ENCODE measurements at regions not wholly inside any gene's neighbourhood (a gene's known extent, or its start where the extent isn't known, plus 50 kb on each side); places are given as distances from the start of the nearest gene placed in this dataset.

DNA sequence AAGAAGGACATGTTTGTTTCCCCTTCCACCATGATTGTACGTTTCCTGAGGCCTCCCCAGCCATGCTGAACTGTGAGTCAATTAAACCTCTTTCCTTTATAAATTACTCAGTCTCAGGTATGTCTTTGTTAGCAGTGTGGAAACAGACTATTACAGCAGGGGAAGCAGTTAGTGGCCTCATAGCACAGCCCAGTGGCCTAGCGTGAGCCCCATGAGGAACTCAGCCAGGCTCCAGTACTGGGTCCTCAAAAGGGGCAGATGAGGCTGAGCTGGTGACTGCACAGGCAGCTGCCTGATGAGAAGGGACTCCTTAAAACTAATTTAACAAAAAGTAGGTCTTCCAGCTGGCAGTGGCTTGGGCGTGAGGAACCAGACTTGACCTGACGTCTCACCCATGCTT lies 399.9 kb downstream of the CDH26 start:
- Histone ChIP-seq H3K27me3 (ENCODE audit: insufficient read depth in 3 of 3, low read length in 2 of 3) (no peaks in the 10 kb centered on the region), H3K36me3 (ENCODE audit: insufficient read depth in 1 of 2, low read depth in 1 of 2) (no peaks in the 10 kb centered on the region), H3K9me3 (no peaks in the 10 kb centered on the region), H3K4me3 (no peak overlapping the region), H3K27ac (no peak overlapping the region), H3K4me1 (no peaks in the 10 kb centered on the region)
- DNase-seq (no peak), ATAC-seq (no peak)
- TF ChIP-seq, protein P1, sequence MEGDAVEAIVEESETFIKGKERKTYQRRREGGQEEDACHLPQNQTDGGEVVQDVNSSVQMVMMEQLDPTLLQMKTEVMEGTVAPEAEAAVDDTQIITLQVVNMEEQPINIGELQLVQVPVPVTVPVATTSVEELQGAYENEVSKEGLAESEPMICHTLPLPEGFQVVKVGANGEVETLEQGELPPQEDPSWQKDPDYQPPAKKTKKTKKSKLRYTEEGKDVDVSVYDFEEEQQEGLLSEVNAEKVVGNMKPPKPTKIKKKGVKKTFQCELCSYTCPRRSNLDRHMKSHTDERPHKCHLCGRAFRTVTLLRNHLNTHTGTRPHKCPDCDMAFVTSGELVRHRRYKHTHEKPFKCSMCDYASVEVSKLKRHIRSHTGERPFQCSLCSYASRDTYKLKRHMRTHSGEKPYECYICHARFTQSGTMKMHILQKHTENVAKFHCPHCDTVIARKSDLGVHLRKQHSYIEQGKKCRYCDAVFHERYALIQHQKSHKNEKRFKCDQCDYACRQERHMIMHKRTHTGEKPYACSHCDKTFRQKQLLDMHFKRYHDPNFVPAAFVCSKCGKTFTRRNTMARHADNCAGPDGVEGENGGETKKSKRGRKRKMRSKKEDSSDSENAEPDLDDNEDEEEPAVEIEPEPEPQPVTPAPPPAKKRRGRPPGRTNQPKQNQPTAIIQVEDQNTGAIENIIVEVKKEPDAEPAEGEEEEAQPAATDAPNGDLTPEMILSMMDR (IDR thresholded peaks at IDR 0.05): no peak
- WGBS, 3 donors: 75 to 89% (median 82%) methylated on average over 4 of the region's 4 CpGs
- intact Hi-C loops (cut with DNase I): loop anchor here (10.0 kb wide), 2 partner anchors 57 to 143 kb away; no protein-coding TSS in a partner anchor

DNA sequence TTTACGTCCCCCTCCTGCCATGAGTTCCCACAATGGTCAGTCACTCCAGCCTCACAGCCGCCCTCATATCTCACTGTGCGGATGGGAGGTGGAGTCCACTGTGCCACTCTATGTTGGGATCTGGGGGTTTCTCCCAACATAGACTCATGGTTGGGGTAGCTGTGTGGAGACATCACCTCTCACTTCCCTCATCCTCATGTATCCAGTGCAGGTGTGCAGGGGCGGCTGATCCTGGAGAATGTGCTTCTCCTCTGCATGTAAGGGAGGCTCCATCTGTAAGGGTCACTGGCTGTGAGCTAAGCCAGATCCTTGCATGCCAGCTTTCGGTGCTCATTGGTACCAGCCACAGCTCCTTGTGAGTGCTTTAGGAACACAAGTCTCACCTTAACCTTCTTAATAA lies 400.8 kb downstream of the CDH26 start:
- DNase-seq: no peak
- no peaks in the 10 kb centered on the region for H3K4me1 ChIP-seq
- no peaks in the 10 kb centered on the region for H3K36me3 ChIP-seq (ENCODE audit: insufficient read depth in 1 of 2, low read depth in 1 of 2)
- no peak overlapping the region for H3K27ac ChIP-seq
- no peak overlapping the region for H3K4me3 ChIP-seq
- no peaks in the 10 kb centered on the region for H3K27me3 ChIP-seq (ENCODE audit: insufficient read depth in 3 of 3, low read length in 2 of 3)
- no peaks in the 10 kb centered on the region for H3K9me3 ChIP-seq
- ATAC-seq: no peak
- TF ChIP-seq, protein P1 (IDR thresholded peaks at IDR 0.05): no peak
- 96 to 98% (median 97%) methylated on average over 5 of the region's 5 CpGs for WGBS, 3 donors
- intact Hi-C loops (cut with DNase I): loop anchor here (10.0 kb wide), 2 partner anchors 56 to 144 kb away; no protein-coding TSS in a partner anchor

DNA sequence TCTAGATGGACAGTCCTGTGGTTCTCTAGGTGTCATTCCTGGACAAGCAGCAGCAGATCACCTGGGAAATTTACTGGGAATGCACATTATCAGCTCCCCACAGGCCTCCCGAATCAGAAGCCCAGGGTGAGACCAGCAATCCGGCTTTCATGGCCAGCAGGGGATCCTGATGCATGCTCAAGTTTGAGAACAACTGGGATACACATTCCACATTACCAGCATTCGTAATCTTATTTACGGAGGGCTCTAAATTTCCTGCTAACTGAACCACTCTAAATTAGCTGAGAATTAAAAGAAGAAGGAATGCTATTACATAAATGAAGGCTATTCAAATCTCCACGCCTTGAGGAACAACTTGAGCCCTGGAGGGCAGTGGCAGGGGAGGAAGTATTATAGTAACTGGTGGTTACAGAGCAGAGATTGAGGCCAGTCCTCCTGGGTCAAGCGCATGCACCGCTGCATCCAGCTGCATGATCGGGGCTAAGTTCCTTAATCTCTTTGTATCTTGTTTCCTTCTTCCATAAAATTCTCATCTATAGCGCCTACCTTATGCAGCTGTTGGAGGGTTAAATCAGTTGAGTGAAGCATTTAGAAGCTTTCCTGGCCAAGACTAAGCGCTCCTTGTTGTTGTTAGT lies 403.7 kb downstream of the CDH26 start:
- no peak for ATAC-seq
- Histone ChIP-seq H3K36me3 (ENCODE audit: insufficient read depth in 1 of 2, low read depth in 1 of 2) (no peaks in the 10 kb centered on the region), H3K27me3 (ENCODE audit: insufficient read depth in 3 of 3, low read length in 2 of 3) (no peaks in the 10 kb centered on the region), H3K27ac (no peak overlapping the region), H3K4me1 (no peaks in the 10 kb centered on the region), H3K4me3 (no peak overlapping the region), H3K9me3 (no peaks in the 10 kb centered on the region)
- intact Hi-C loops (cut with DNase I): no loop called here
- WGBS, 3 donors: 42 to 51% (median 49%) methylated on average over 10 of the region's 10 CpGs
- no peak for DNase-seq
- TF ChIP-seq, protein P1 (IDR thresholded peaks at IDR 0.05): no peak

DNA sequence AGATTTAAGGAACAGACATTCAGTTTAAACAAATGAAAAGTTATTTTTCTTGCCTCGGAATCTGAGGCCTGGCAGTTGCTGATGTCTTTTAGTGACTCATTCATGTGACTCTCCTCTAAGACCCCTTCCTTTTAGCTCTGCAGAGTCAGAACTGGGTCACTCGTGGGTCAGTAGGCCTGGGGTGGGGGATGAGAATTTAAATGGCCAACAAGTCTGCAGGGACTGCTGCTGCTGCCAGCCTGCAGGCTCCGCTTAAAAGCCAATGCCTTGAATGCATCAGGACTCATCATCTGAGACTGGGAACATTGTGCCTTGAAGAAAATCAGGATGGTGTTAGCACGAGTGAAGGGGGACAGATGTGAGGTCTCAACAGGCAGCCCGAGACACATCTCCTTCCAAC lies 404.3 kb downstream of the CDH26 start:
- TF ChIP-seq, protein P1 (IDR thresholded peaks at IDR 0.05): no peak
- Histone ChIP-seq H3K27me3 (ENCODE audit: insufficient read depth in 3 of 3, low read length in 2 of 3) (no peaks in the 10 kb centered on the region), H3K9me3 (no peaks in the 10 kb centered on the region), H3K4me1 (no peaks in the 10 kb centered on the region), H3K36me3 (ENCODE audit: insufficient read depth in 1 of 2, low read depth in 1 of 2) (no peaks in the 10 kb centered on the region), H3K4me3 (no peak overlapping the region), H3K27ac (no peak overlapping the region)
- 40 to 54% (median 52%) methylated on average over 5 of the region's 5 CpGs for WGBS, 3 donors
- ATAC-seq (no peak), DNase-seq (no peak)
- intact Hi-C loops (cut with DNase I): no loop called here

DNA sequence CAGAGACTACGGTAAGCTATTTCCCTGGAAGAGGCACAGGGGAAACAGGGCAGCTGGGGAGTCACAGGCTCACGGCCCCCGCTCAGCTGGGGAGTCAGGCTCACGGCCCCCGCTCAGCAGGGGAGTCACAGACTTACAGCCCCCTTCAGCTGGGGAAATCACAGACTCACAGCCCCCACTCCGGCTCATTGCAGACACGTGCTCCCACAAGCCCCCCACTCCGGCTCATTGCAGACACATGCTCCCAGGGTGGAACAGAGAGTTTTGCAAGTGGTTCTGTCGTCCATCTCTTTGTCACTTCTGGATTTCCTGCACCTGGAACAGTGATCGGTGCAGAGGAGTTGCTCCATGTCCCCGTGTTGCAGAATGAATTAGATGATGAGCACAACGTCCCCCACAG lies 405.5 kb downstream of the CDH26 start:
- TF ChIP-seq, protein P1 (IDR thresholded peaks at IDR 0.05): no peak
- intact Hi-C loops (cut with DNase I): no loop called here
- Histone ChIP-seq H3K9me3 (no peaks in the 10 kb centered on the region), H3K4me1 (no peaks in the 10 kb centered on the region), H3K27me3 (ENCODE audit: insufficient read depth in 3 of 3, low read length in 2 of 3) (no peaks in the 10 kb centered on the region), H3K27ac (no peak overlapping the region), H3K36me3 (ENCODE audit: insufficient read depth in 1 of 2, low read depth in 1 of 2) (no peaks in the 10 kb centered on the region), H3K4me3 (no peak overlapping the region)
- no peak for DNase-seq
- no peak for ATAC-seq
- 86 to 89% (median 87%) methylated on average over 12 of the region's 12 CpGs for WGBS, 3 donors
